ENCODE measurements at regions not wholly inside any gene's neighbourhood (a gene's known extent, or its start where the extent isn't known, plus 50 kb on each side); places are given as distances from the start of the nearest gene placed in this dataset.

DNA sequence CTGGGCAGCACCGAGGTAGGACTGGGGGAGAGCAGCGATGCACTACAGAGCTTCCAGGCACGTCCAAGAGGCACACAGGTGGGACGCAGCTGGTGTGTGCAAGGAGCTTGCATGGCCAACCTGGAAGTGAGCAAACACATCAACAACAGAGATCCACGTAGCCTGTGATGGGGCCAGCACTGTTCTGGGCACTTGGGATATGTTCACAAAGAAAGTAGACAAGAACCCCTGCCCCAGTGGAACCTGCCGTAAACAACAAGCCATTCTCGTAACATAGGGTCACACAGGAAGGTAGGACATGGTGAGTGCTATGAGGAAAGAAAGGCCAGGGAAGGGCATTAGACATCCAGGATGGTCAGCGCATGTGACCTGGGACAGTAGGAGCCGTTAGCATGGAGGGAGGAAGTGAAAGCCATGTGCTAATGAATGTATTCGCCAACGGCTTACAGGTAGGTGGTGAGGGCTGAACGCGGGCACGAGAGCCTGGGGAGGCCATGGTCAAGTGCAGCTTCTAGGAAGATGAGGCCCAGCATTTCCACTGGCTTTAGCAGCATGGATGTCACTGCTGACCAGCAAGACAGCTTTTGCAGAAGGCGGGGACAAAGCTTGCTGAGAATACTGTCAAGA lies 105.5 kb downstream of the TEX26 start:
- TF ChIP-seq, protein P1, sequence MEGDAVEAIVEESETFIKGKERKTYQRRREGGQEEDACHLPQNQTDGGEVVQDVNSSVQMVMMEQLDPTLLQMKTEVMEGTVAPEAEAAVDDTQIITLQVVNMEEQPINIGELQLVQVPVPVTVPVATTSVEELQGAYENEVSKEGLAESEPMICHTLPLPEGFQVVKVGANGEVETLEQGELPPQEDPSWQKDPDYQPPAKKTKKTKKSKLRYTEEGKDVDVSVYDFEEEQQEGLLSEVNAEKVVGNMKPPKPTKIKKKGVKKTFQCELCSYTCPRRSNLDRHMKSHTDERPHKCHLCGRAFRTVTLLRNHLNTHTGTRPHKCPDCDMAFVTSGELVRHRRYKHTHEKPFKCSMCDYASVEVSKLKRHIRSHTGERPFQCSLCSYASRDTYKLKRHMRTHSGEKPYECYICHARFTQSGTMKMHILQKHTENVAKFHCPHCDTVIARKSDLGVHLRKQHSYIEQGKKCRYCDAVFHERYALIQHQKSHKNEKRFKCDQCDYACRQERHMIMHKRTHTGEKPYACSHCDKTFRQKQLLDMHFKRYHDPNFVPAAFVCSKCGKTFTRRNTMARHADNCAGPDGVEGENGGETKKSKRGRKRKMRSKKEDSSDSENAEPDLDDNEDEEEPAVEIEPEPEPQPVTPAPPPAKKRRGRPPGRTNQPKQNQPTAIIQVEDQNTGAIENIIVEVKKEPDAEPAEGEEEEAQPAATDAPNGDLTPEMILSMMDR (IDR thresholded peaks at IDR 0.05; ENCODE audit: low read depth, low read length, missing control alignments) = no peak
- no peak for DNase-seq (ENCODE audit: low read depth)
- H3K4me3 ChIP-seq (ENCODE audit: low read depth, low read length) = no peak overlapping the region
- in situ Hi-C loops (cut with HindIII; ENCODE audit: low sequenced_read_pairs) = no loop called here

DNA sequence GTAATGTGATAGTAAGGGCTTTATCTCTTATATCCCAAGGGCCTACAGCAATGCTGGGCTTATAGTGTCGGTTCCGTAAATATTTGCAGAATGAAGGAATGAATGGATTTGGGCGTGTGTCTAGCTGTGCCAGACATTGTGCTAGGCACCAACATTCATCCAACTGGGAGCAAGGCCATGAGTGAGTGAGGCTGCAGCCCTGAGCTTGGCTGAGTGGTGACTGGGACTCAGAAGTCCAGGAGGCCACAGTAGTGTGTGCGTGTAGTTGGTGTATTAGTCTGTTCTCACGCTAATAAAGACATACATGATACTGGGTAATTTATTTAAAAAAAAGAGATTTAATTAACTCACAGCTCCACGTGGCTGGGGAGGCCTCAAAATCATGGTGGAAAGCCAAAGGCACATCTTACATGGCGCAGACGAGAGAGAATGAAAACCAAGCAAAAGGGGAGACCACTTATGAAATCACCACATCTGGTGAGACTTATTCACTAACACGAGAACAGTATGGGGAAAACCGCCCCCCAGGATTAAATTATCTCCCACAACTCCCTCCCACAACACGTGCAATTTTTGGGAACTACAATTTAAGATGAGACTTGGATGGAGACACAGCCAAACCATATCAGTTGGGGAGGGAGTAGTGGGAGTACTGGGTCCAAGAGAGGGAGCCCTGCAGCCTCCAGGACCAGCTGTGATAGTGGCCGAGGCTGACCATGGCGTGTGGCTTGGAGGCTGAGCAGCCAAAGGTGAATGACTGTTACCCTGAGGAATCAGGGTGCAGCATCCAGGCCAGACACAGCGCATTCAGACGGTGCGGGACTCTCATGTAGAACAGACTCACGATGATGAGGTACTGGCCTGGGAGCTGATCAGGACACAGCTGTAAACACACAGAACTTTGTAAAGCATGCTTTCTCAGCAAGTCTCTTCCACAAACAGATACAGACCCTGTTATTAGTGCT lies 104.6 kb downstream of the TEX26 start:
- TF ChIP-seq, protein P1 (IDR thresholded peaks at IDR 0.05; ENCODE audit: low read depth, low read length, missing control alignments) = no peak
- in situ Hi-C loops (cut with HindIII; ENCODE audit: low sequenced_read_pairs) = no loop called here
- no peak overlapping the region for H3K4me3 ChIP-seq (ENCODE audit: low read depth, low read length)

DNA sequence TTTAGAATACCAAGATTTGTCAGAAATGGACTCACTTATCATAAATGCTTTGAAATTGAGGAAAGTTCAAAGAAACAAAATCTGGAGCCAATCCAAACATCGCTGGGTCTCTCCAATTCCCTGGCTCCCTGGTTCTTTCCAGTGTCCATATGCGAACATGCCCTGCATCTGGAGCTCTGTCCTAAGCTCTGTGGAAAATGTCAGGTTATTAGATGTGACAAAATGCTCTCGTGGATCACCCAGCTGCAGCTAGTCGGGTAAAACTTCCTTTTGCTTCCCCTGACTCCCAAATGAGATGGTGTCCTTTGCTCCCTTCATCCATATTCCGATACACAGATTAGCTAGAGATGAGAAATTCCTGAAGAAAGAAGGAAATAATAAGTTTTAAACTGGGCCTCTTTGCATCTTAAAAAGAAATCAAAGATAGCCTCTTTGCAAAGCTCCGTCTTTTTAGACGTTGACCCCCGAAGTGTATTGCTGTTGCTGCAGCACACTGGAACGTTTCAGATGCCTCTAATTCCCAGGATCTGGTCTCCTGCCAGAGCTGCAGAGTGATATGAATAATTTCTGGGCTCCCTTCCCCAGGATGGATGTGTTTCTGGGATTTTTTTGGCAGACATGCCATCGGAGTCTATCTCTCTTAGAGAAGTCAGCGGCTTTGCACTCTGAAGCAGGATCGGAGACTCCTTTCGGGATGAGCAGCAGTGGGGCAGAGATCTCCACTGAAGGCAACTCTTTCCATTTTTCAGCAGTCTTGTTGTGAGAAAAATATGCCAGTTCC lies 102.9 kb downstream of the TEX26 start:
- no peak overlapping the region for H3K4me3 ChIP-seq (ENCODE audit: low read depth, low read length)
- in situ Hi-C loops (cut with HindIII; ENCODE audit: low sequenced_read_pairs) = no loop called here
- peak; percentile 54 for DNase-seq (ENCODE audit: low read depth)
- TF ChIP-seq, protein P1 (IDR thresholded peaks at IDR 0.05; ENCODE audit: low read depth, low read length, missing control alignments) = no peak

More for the DNA sequence above, 104.6 kb downstream of the TEX26 start:
- DNase-seq (ENCODE audit: low read depth) = no peak

DNA sequence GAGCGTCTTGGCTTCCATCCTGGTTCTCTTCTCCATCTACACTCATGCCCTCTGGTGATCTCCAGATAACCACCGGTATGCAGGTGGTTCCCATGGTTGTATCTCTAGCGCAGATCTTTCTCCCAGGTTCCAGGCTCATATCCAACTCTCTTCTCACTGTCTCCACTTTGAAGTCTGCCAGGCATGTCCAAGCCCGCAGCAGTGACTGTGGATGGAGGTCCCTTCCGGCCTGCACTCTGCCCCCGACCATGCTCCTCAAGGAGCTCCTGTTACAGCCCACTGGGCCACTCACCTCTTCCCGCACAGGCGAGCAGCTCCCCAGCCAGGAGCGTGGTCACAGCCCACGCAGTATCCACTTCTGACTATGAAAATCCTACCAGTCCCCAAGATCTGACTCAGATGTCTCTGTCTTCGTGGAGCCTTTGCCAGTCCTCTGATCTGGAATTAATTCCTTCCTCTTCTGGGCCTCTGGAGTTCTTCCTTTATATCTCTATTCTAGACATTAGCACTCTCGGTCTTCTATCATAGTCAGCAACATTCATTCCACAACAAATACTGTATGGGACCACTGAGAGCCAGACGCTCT lies 100.2 kb downstream of the TEX26 start:
- no peak overlapping the region for H3K4me3 ChIP-seq (ENCODE audit: low read depth, low read length)
- TF ChIP-seq, protein P1 (IDR thresholded peaks at IDR 0.05; ENCODE audit: low read depth, low read length, missing control alignments) = no peak
- DNase-seq (ENCODE audit: low read depth) = no peak
- in situ Hi-C loops (cut with HindIII; ENCODE audit: low sequenced_read_pairs) = no loop called here

DNA sequence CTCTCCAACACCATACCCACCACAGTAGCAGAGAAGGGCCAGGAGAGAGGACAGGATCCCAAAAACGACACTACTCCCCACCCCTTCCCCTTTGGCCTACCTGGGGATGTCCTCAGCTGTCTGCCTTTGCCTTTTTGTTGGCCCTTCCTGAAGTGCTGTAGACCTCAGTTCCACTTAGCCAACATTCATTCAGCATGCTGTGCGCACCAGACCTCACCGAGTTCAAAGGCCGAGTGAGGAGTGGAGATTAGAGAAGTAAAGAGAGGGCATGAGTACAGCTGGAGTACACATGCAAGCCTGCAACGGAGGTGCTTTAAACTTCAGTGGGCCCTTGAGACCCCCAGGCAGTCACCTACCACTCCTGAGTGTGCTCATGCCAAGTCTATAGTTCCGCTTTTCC lies 99.0 kb downstream of the TEX26 start:
- TF ChIP-seq, protein P1 (IDR thresholded peaks at IDR 0.05; ENCODE audit: low read depth, low read length, missing control alignments) = no peak
- in situ Hi-C loops (cut with HindIII; ENCODE audit: low sequenced_read_pairs) = no loop called here
- H3K4me3 ChIP-seq (ENCODE audit: low read depth, low read length) = no peak overlapping the region
- DNase-seq (ENCODE audit: low read depth) = no peak

DNA sequence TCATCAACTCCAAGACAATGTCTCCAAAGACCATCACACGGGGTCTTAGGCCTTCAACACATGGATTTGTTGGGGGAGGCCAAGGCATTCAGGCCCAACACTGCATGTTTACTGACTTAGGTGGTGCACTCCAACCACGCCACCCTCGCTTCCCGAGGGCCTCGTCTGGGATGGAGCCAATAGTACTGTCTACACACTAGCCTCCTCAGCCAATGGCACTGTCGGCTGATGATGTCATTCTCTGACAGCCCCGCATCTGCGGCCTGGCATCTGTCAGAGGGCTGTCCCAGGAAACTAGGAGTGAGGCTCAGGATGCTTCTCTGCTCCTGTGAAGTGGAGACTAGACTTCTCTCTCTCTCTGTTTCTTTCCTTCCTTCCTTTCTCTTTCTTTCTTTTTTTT lies 96.6 kb downstream of the TEX26 start:
- in situ Hi-C loops (cut with HindIII; ENCODE audit: low sequenced_read_pairs) = no loop called here
- DNase-seq (ENCODE audit: low read depth) = no peak
- H3K4me3 ChIP-seq (ENCODE audit: low read depth, low read length) = no peak overlapping the region
- TF ChIP-seq, protein P1 (IDR thresholded peaks at IDR 0.05; ENCODE audit: low read depth, low read length, missing control alignments) = no peak
